C4-2B (cell line): ENCODE measurements at regions not wholly inside any gene's neighbourhood (a gene's known extent, or its start where the extent isn't known, plus 50 kb on each side); places are given as distances from the start of the nearest gene placed in this dataset.

Experiments used
- H3K27ac ChIP-seq: fragments of 450-650 bp; 2 replicates; pipeline ENCODE4 v1.5.1; 2017
- CTCF ChIP-seq: fragments of 450-650 bp; conservative IDR thresholded peaks from 2 replicates; pipeline ENCODE4 v1.5.1; 2017; ENCODE audit warnings: mild to moderate bottlenecking
- ZFX ChIP-seq: fragments of 450-650 bp; IDR thresholded peaks from 2 replicates; pipeline ENCODE4 v1.6.1; 2017

- TF ChIP-seq CTCF (peak; percentile 45), ZFX (no peak)
- H3K27ac ChIP-seq: no peak overlapping the region
These were observed 63.3 kb upstream of the ADGRL4 start for GRCh38 chr1:79069828-79070227.

- no peak overlapping the region for H3K27ac ChIP-seq
- no peak for TF ChIP-seq CTCF
- no peak for TF ChIP-seq ZFX
These were observed 52.8 kb upstream of the ADGRL4 start for GRCh38 chr1:79059341-79059740.
